ENCODE measurements at regions not wholly inside any gene's neighbourhood (a gene's known extent, or its start where the extent isn't known, plus 50 kb on each side); places are given as distances from the start of the nearest gene placed in this dataset.

GRCh38 chr2:89000235-89000634, 308.8 kb downstream of the RPIA start:
- CTCF ChIA-PET, result no interaction called here
- POLR2A ChIA-PET, result no interaction called here
- Histone ChIP-seq H3K4me3 (no peak overlapping the region), H4K20me1 (ENCODE audit: control insufficient read depth, insufficient read depth) (no peaks in the 10 kb centered on the region), H3K79me2 (ENCODE audit: control insufficient read depth, insufficient read depth, low read length) (no peaks in the 10 kb centered on the region), H2AFZ (ENCODE audit: control insufficient read depth, low read depth, low read length) (no peak overlapping the region), H3K9ac (ENCODE audit: control insufficient read depth, insufficient read depth, low read length) (no peak overlapping the region), H3K27ac (ENCODE audit: control insufficient read depth, insufficient read depth) (no peak overlapping the region), H3K4me1 (ENCODE audit: control insufficient read depth, insufficient read depth, low read length) (no peaks in the 10 kb centered on the region), H3K36me3 (ENCODE audit: control insufficient read depth in 2 of 2, insufficient read depth in 2 of 2, low read length in 1 of 2) (no peaks in the 10 kb centered on the region), H3K9me3 (replicated peaks; ENCODE audit: control insufficient read depth, insufficient read depth, low read length) (no peaks in the 10 kb centered on the region), H3K27me3 (replicated peaks in 1 of 2; ENCODE audit: control insufficient read depth in 2 of 2, insufficient read depth in 2 of 2, low read length in 1 of 2) (no peaks in the 10 kb centered on the region), H3K4me2 (ENCODE audit: control insufficient read depth, insufficient read depth) (no peak overlapping the region)
- no peak for DNase-seq (ENCODE audit: low read depth, low spot score)
- SMC1A ChIA-PET (ENCODE audit: uncharacterized antibody, unreplicated experiment), result no interaction called here
- FAIRE-seq, result no peak
- RAD21 ChIA-PET (ENCODE audit: unreplicated experiment), result no interaction called here
- intact Hi-C loops (cut with micrococcal nuclease; ENCODE audit: unreplicated experiment) (no loop called here), in situ Hi-C loops (cut with MboI) (no loop called here)
- 77% methylated on average over 5 of the region's 5 CpGs for WGBS (ENCODE audit: insufficient coverage, insufficient replicate concordance, low lambda C conversion rate, missing lambda C conversion rate)
- no peak for ATAC-seq
- no TSS peak for BruUV-seq (replicated peaks)
- TF ChIP-seq YBX1 (IDR thresholded peaks at IDR 0.05), result no peak
- no peak for TF ChIP-seq ZNF207 (IDR thresholded peaks at IDR 0.05; ENCODE audit: borderline replicate concordance)
- no peak for TF ChIP-seq DPF2 (IDR thresholded peaks at IDR 0.05)
- TF ChIP-seq PRDM15 (CRISPR knock-in tag; IDR thresholded peaks at IDR 0.05), result no peak
- TF ChIP-seq, protein P1, sequence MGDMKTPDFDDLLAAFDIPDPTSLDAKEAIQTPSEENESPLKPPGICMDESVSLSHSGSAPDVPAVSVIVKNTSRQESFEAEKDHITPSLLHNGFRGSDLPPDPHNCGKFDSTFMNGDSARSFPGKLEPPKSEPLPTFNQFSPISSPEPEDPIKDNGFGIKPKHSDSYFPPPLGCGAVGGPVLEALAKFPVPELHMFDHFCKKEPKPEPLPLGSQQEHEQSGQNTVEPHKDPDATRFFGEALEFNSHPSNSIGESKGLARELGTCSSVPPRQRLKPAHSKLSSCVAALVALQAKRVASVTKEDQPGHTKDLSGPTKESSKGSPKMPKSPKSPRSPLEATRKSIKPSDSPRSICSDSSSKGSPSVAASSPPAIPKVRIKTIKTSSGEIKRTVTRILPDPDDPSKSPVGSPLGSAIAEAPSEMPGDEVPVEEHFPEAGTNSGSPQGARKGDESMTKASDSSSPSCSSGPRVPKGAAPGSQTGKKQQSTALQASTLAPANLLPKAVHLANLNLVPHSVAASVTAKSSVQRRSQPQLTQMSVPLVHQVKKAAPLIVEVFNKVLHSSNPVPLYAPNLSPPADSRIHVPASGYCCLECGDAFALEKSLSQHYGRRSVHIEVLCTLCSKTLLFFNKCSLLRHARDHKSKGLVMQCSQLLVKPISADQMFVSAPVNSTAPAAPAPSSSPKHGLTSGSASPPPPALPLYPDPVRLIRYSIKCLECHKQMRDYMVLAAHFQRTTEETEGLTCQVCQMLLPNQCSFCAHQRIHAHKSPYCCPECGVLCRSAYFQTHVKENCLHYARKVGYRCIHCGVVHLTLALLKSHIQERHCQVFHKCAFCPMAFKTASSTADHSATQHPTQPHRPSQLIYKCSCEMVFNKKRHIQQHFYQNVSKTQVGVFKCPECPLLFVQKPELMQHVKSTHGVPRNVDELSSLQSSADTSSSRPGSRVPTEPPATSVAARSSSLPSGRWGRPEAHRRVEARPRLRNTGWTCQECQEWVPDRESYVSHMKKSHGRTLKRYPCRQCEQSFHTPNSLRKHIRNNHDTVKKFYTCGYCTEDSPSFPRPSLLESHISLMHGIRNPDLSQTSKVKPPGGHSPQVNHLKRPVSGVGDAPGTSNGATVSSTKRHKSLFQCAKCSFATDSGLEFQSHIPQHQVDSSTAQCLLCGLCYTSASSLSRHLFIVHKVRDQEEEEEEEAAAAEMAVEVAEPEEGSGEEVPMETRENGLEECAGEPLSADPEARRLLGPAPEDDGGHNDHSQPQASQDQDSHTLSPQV (IDR thresholded peaks at IDR 0.05), result no peak
- no peak for TF ChIP-seq MYC (IDR thresholded peaks at IDR 0.05; ENCODE audit: insufficient read depth, insufficient read length, insufficient replicate concordance, low read length, severe bottlenecking)
- TF ChIP-seq RELA (IDR thresholded peaks at IDR 0.05; ENCODE audit: borderline replicate concordance, partially characterized antibody), result no peak
- no peak for TF ChIP-seq NR2F1 (conservative IDR thresholded peaks at IDR 0.05)
- TF ChIP-seq ZBTB11 (CRISPR knock-in tag; IDR thresholded peaks at IDR 0.05), result no peak
- TF ChIP-seq SIX5 (IDR thresholded peaks at IDR 0.05; ENCODE audit: low read depth, low read length, severe bottlenecking), result no peak
